ENCODE measurements at regions not wholly inside any gene's neighbourhood (a gene's known extent, or its start where the extent isn't known, plus 50 kb on each side); places are given as distances from the start of the nearest gene placed in this dataset.
A peak's percentile ranks its signal among the peaks of the same experiment; 100 is the strongest.

- peak; percentile 98 for DNase-seq (ENCODE audit: low spot score)
- in situ Hi-C loops (cut with HindIII; ENCODE audit: low sequenced_read_pairs), result no loop called here
These were observed 126.9 kb upstream of the NCAM1 start for GRCh38 chr11:112834277-112834755.

GRCh38 chr11:112835591-112836255 lies 125.5 kb upstream of the NCAM1 start:
- DNase-seq (ENCODE audit: low spot score), result no peak
- in situ Hi-C loops (cut with HindIII; ENCODE audit: low sequenced_read_pairs), result no loop called here

- no peak for DNase-seq (ENCODE audit: low spot score)
- in situ Hi-C loops (cut with HindIII; ENCODE audit: low sequenced_read_pairs), result no loop called here
These were observed 125.0 kb upstream of the NCAM1 start for GRCh38 chr11:112836256-112836602.

DNA sequence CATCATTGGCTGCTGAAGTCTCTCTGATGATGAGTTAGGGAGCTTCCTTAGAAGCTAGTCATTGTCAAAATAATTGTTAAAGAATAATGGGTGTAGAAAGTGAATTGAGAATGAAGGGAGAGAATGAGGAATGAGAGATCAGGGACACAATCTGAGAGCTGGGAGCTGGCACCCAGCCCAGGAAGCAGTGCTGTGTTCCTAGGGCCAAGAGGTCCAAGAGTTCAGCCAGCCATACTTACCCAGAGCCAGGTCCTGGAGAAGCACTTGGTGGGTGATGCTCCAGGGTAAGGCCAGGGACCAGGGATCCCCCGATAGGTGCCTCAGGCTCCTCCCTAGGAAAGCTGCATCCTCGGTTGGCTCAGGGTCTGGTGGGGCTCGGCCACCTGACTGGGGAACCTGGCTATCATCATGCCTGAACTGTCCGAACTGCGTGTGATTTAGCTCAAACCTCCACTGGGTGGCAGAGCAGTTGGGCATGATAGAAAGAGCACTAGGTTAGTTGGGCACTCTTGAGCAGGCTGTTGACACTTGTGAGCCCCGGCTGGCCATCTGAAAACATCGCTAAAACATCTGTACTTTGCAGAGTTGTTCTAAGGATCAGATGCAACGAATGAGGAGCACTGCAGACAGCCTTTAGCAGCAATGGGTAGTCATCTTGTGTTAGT lies 123.9 kb upstream of the NCAM1 start:
- DNase-seq (ENCODE audit: low spot score), result no peak
- in situ Hi-C loops (cut with HindIII; ENCODE audit: low sequenced_read_pairs), result no loop called here

- DNase-seq (ENCODE audit: low spot score), result no peak
- in situ Hi-C loops (cut with HindIII; ENCODE audit: low sequenced_read_pairs), result no loop called here
These were observed 122.2 kb upstream of the NCAM1 start for GRCh38 chr11:112839051-112839450.

GRCh38 chr11:112841729-112842128 lies 119.5 kb upstream of the NCAM1 start:
- in situ Hi-C loops (cut with HindIII; ENCODE audit: low sequenced_read_pairs), result no loop called here
- DNase-seq (ENCODE audit: low spot score), result no peak

GRCh38 chr11:112842151-112842550 lies 119.1 kb upstream of the NCAM1 start:
- DNase-seq (ENCODE audit: low spot score), result no peak
- in situ Hi-C loops (cut with HindIII; ENCODE audit: low sequenced_read_pairs), result no loop called here

GRCh38 chr11:112844517-112844916 lies 116.7 kb upstream of the NCAM1 start:
- peak; percentile 18 for DNase-seq (ENCODE audit: low spot score)
- in situ Hi-C loops (cut with HindIII; ENCODE audit: low sequenced_read_pairs), result no loop called here

DNA sequence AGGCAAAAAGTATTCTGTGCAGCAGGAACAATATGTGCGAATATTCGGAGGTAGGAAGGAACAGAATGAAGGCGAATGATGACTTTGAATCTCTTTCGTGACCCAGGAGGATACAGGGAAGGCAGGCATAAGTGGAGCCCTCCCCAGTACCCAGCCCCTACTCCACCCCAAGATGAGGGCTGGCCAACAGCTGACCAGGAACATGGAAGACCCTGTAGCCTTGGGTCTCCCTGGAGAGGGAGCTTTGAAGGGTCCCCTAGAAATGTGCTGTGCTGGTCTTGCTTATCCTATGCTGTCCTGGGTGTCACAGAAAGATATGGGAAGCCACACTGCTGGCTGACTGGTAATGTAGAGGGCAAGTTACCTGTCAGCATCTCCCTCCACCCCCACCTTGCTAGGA lies 113.7 kb upstream of the NCAM1 start:
- DNase-seq (ENCODE audit: low spot score), result no peak
- in situ Hi-C loops (cut with HindIII; ENCODE audit: low sequenced_read_pairs), result no loop called here

- in situ Hi-C loops (cut with HindIII; ENCODE audit: low sequenced_read_pairs), result no loop called here
- no peak for DNase-seq (ENCODE audit: low spot score)
These were observed 108.9 kb upstream of the NCAM1 start for GRCh38 chr11:112852143-112852866.

- DNase-seq (ENCODE audit: low spot score), result no peak
- in situ Hi-C loops (cut with HindIII; ENCODE audit: low sequenced_read_pairs), result no loop called here
These were observed 105.1 kb upstream of the NCAM1 start for GRCh38 chr11:112856133-112856532.

DNA sequence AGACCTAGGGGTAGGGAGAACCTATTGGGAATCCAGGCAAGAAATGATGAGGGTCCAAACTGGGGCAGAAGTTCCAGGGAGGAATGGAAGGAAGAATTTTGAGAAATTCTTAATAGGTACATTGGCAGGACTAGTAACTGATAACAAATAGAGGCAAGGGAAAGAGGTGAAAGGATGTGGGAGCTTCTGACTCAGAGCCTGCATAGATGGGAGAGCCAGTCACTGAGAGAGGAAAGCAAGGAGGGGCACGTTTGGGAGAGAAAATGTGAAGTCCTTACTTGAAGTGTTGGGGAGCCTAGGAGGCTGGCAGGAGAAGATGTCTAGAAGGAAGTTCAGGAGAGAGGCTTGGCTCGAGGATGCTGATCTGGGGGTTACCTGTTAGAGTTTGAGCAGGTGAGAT lies 104.6 kb upstream of the NCAM1 start:
- in situ Hi-C loops (cut with HindIII; ENCODE audit: low sequenced_read_pairs), result no loop called here
- no peak for DNase-seq (ENCODE audit: low spot score)

DNA sequence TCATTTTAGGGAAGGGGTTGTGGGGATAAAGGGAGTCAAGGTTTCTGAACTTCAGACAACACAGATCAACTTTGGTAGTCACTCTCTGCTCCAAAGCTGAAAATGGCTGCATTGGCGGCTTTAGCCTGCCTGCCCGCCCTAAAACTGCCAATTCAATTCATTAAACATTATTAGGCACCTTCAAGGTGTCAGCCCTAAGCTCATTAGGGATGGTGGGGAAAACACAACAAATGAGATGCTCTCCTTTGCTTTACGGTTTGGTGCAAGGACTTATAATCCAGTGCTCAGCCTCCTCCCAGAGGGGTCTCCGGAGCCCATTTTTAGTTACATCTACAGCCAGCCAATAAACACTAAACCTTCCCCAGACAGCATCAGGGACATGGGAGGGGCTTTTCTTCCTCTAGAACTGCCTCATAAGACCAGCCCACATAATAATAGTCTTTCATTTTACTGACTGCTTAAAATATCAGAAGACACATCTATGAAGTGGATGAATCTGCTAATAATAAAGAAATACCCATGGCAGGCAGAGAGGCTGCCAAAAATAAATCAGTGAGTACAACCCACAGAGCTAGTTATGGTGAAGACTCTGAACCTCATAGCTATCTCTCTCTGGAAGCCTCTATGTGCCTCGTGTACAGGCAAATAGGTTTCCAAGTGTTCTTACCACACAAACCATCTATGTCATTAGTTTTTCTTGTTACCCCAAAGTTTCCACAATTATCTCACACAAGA lies 102.8 kb upstream of the NCAM1 start:
- in situ Hi-C loops (cut with HindIII; ENCODE audit: low sequenced_read_pairs), result no loop called here
- no peak for DNase-seq (ENCODE audit: low spot score)

DNA sequence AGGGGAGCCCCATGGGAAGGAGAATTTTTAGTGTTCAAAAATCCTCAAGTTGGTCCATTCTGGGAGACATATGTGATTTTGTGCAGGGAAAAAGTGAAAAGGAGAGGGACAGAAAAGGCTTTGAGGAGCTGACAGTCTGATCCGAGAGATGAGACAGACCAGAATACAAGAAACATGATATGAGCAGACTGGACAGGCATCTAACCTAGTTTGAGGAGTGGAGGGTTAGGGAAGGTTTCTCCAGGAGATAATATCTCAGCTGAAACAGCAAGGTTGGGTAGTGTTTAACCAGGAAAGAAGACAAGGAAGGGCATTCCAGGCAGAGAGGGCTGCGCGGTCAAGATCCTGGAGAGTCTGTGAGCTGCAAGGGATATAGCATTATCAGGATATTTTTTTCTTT lies 101.4 kb upstream of the NCAM1 start:
- in situ Hi-C loops (cut with HindIII; ENCODE audit: low sequenced_read_pairs), result no loop called here
- DNase-seq (ENCODE audit: low spot score), result no peak

DNA sequence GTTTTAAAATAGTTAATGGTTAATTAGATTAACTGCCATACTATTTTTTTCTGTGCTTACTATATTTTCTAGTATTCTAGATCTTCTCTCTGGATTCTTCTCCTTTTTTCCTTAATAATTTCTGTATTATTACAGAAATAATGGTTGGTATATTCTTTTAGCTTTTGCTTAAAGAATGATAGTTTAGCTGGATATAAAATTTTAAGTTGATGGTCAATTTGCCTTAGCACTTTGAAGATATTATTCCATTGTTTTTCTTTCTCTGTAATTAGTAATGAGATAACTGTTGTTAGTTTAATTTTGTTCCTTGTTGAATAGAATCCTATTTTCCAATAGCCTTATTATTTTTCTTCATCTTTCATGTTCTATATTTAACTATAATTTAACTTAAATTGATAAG lies 99.9 kb upstream of the NCAM1 start:
- in situ Hi-C loops (cut with HindIII; ENCODE audit: low sequenced_read_pairs), result no loop called here
- DNase-seq (ENCODE audit: low spot score), result no peak

DNA sequence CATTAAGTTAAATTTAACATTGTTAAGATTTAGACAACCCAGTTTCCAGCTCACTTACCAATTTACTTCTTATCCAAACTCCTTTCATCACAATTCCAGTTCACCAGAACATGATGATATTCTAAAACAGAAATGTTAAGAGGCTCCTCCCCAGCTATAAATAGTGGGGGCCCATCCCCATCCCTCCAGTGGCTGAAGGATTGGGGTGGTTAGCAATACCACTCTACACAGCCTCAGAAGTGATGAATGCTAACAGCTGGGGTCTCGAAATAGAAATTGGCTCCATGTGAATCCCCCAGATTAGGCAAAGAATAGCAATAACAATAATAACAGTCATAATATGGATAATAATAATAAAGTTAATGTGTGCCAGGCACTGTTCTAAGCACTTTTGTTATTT lies 97.9 kb upstream of the NCAM1 start:
- DNase-seq (ENCODE audit: low spot score), result no peak
- in situ Hi-C loops (cut with HindIII; ENCODE audit: low sequenced_read_pairs), result no loop called here

GRCh38 chr11:112864672-112865071 lies 96.5 kb upstream of the NCAM1 start:
- in situ Hi-C loops (cut with HindIII; ENCODE audit: low sequenced_read_pairs), result no loop called here
- DNase-seq (ENCODE audit: low spot score), result no peak

DNA sequence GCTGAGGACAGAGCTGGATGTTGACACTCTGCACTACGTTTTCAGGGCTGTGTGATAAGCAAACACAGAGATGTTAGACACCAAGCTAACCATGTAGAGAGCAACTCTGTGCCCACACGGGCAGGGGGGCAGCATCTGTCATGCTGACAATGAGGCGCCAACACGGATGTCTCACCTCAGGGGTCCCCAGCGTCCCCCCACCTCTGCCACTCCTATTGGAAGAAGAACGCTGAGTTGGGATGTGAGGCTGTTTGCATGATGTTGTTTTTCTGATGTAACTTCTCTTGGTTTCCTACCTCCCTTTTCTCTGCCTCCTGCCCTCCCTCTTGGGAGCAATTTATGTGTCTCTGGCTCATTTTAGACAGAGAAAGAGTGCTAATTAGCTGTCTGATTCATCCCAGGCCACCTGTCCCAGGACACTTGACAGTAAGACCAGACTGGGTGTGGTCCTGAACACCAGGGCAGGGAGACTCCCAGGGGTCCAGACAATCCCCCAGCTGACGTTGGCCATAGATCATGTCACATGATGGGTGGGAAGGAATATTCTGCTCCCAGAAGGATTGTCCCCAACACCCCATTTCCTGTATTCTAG lies 89.2 kb upstream of the NCAM1 start:
- no peak for DNase-seq (ENCODE audit: low spot score)
- in situ Hi-C loops (cut with HindIII; ENCODE audit: low sequenced_read_pairs), result no loop called here

DNA sequence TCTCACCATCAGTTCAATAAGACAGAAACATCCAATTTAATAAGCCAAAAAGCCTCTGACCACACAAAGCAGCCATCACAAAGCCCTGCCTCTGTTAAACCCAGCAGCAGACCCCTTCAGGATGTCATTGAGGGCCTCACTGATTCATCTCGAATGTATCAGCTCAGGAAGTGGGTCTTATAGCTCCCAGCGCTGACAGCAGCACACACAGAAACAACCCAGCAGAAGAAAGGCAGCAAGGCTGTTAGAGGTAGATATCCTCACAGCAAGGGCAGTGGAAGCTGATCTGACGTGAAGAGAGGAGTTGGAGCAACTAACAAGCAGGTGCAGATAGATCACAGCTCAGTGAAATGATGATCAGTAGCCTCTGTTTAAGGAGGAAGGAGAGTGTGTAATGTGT lies 86.2 kb upstream of the NCAM1 start:
- in situ Hi-C loops (cut with HindIII; ENCODE audit: low sequenced_read_pairs), result no loop called here
- DNase-seq (ENCODE audit: low spot score), result no peak

DNA sequence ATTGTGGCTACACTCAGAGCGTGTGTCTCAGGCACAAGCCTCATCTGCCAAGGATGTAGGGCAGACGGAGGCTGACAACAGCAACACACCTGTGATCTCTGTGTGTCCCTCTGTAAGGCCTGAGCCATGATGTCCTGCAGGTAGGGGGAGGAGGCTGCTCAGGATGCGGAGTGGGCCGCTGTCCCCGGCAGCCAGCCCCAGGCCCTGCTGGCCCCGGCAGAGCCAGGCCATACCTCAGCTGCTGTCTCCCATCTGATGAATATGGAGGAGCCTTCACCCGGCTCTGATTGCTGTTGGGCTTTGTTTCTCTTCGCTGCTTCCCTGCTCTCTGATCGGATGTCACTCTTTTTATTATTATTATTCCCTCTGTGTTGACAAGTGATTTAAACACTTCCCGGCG lies 83.6 kb upstream of the NCAM1 start:
- in situ Hi-C loops (cut with HindIII; ENCODE audit: low sequenced_read_pairs), result no loop called here
- DNase-seq (ENCODE audit: low spot score), result no peak
